IgD-negative memory B cell (primary cell): ENCODE measurements at regions not wholly inside any gene's neighbourhood (a gene's known extent, or its start where the extent isn't known, plus 50 kb on each side); places are given as distances from the start of the nearest gene placed in this dataset.

ENCODE experiments used
- H3K27ac Mint-ChIP-seq, 3 donors: one replicate each; pipeline ENCODE4 v1.8.0; 2020 to 2022; ENCODE audit warnings: mild to moderate bottlenecking in 3 of 3, mixed read lengths in 3 of 3, moderate library complexity in 1 of 3
- H3K27me3 Mint-ChIP-seq: one replicate; pipeline ENCODE4 v1.8.0; 2021; ENCODE audit warnings: mixed read lengths
- H3K36me3 Mint-ChIP-seq: one replicate; pipeline ENCODE4 v1.8.0; 2020; ENCODE audit warnings: mild to moderate bottlenecking, mixed read lengths
- H3K4me1 Mint-ChIP-seq, 3 donors: one replicate each; pipeline ENCODE4 v1.8.0; 2020 to 2022; ENCODE audit warnings: mixed read lengths in 3 of 3, mild to moderate bottlenecking in 1 of 3
- H3K4me3 Mint-ChIP-seq, 4 donors: one replicate each; pipeline ENCODE4 v1.8.0; 2020 to 2022; ENCODE audit warnings: mild to moderate bottlenecking in 4 of 4, mixed read lengths in 4 of 4, moderate library complexity in 3 of 4
- H3K9me3 Mint-ChIP-seq, 3 donors: one replicate each; pipeline ENCODE4 v1.8.0; 2020 to 2021; ENCODE audit warnings: mixed read lengths in 3 of 3, mild to moderate bottlenecking in 1 of 3

DNA sequence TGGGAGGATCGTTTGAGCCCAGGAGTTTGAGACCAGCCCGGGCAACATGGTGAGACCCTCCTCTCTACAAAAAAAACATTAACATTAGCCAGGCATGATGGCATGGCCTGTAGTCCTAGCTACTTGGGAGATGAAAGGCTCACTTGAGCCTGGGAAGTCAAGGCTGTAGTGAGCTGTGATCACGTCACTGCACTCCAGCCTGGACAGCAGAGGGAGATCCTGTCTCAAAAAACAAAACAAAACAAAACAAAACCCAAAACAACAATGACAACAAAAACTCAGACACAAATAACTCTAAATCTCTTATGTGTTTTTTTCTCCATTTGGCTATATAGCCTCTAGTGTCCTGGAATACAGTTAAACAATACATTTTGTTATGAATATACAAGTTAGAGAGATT is 127.3 kb upstream of the STK26 start:
- H3K9me3 Mint-ChIP-seq, result no peaks in the 10 kb centered on the region
- H3K4me3 Mint-ChIP-seq, result no peak overlapping the region
- no peaks in the 10 kb centered on the region for H3K36me3 Mint-ChIP-seq
- H3K27ac Mint-ChIP-seq, result no peak overlapping the region
- peaks cover 7% of the 10 kb centered on the region for H3K27me3 Mint-ChIP-seq
- H3K4me1 Mint-ChIP-seq, result peaks cover 0 to 1% (median 0%) of the 10 kb centered on the region in 3 donors

DNA sequence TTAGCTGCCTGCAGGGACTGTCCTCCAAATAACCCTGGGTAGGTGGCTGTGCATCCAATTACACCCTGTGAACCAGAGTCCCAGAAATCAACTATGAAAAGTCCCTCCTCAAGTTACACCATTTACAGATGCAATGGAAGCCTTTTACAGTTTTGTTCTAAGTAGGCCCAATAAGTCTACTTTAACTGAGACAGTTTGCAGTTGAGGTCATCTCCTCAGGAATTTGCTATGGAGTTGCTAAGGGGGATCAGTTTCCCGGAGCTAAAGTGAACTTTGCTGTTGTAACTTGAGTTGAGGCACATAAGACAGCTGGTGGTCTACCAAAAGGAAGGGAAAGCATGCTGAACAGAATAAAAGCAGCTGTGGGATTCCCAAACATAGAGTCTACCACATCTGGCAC is 121.6 kb upstream of the STK26 start:
- Mint-ChIP-seq H3K27ac (no peak overlapping the region), H3K27me3 (peaks cover 8% of the 10 kb centered on the region), H3K9me3 (peaks cover 0 to 3% (median 0%) of the 10 kb centered on the region in 3 donors), H3K4me3 (no peak overlapping the region), H3K36me3 (no peaks in the 10 kb centered on the region), H3K4me1 (no peaks in the 10 kb centered on the region)

DNA sequence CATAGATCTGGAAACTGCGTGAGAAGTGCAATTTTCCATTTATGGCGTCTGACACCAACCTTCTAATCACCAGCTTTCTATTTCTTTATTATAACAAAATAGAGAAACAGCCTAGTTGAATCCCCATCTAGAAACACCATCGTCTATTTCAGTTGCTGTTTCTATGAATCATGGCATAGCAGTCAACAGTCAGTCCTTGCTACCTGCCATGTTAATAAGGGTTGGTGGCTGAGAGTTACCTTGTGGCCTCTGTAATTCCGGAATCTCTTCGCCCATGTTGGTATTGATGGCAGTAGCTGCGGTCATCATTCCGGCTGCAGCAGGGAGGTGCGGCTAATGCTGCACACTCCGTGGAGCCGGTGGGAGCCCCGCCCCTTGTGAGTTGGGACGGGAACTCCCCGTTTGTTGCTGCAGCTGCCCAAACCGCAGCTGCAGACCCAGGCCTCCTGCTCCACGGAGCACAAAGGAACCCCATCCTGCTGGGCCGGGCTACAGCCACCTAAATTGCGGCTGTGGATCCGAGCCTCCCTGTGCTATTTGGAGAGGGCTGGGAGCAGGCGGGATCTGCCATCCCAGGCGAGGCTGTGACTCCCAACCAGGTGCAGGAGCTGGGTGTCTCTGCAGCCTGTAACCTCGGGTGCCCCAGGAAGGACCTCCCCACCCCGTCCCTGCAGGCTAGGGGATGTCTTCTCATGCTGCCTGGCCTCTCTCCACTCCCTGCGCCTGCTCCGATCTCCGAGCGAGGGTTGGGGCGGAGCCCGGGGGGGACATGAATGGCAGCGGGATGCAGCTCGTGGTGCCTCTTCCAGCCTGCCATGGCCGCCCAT is 115.4 kb upstream of the STK26 start:
- H3K36me3 Mint-ChIP-seq, result no peaks in the 10 kb centered on the region
- H3K9me3 Mint-ChIP-seq, result peaks cover 0 to 3% (median 0%) of the 10 kb centered on the region in 3 donors
- H3K27me3 Mint-ChIP-seq, result peaks cover 6% of the 10 kb centered on the region
- H3K4me1 Mint-ChIP-seq, result no peaks in the 10 kb centered on the region
- no peak overlapping the region for H3K27ac Mint-ChIP-seq
- no peak overlapping the region for H3K4me3 Mint-ChIP-seq

DNA sequence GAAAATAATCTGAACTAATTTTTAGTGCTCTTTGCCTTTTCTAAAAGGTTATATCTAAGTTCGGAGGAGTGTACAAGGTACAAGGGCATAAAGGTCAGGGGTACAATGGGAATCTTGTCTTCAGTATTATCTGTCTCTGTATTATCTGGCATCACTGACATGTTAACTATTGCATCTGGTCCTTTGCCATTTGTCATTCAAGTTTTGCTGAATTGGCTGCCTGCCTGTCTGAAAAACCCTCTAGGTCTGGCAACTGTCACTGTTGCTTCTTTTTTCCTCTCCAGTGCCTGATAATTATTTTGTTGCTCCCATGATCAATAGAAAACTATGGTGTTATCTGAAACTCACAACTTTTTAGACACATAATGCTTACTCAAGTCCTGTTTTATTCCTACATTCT is 112.5 kb upstream of the STK26 start:
- H3K4me1 Mint-ChIP-seq, result no peaks in the 10 kb centered on the region
- no peaks in the 10 kb centered on the region for H3K36me3 Mint-ChIP-seq
- no peak overlapping the region for H3K27ac Mint-ChIP-seq
- no peaks in the 10 kb centered on the region for H3K9me3 Mint-ChIP-seq
- no peak overlapping the region for H3K4me3 Mint-ChIP-seq
- peaks cover 3% of the 10 kb centered on the region for H3K27me3 Mint-ChIP-seq

DNA sequence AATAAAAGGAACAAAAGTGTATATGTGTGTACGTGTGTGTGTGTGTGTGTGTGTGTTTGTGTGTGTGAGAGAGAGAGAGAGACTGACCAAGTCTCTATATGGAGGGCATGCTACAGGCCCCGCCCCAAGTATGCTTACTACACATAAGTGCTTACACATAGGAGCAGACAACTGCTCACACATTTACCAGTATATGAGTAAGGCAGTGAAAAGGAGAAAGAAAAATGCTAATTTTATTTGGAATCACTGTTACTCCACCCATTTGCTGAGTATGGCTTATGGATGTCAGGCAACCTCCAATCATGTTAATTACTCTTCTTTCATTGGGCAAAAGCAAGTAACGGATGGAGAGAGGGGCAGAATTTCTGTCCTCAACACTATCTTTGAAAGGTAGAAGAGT is 107.6 kb upstream of the STK26 start:
- H3K4me3 Mint-ChIP-seq, result no peak overlapping the region
- no peaks in the 10 kb centered on the region for H3K36me3 Mint-ChIP-seq
- no peak overlapping the region for H3K27ac Mint-ChIP-seq

DNA sequence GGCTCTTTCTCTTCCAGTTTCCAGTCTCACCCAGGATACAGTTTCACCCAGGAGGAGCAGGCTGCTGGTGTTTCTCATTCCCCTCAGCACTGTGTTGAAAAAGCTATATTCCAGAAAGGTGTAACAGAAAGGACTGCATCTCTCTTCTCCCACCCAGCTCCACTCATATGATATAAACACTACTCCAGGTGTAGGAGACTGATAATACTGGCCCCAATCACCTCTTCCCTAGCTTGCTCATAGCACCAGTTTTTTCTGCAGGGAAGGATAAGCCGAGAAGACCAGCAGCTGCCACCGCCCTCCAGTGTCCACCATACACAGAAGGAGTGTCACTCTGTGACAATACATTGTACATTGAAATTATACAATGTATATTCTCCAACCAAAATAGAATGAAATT is 105.5 kb upstream of the STK26 start:
- Mint-ChIP-seq H3K4me3 (no peak overlapping the region), H3K9me3 (peaks cover 0 to 2% (median 0%) of the 10 kb centered on the region in 3 donors), H3K27me3 (peaks cover 24% of the 10 kb centered on the region), H3K4me1 (peaks cover 0 to 1% (median 0%) of the 10 kb centered on the region in 3 donors), H3K27ac (no peak overlapping the region), H3K36me3 (no peaks in the 10 kb centered on the region)

More for the DNA sequence above, 107.6 kb upstream of the STK26 start:
- Mint-ChIP-seq H3K27me3 (peaks cover 11% of the 10 kb centered on the region), H3K4me1 (peaks cover 0 to 1% (median 0%) of the 10 kb centered on the region in 3 donors), H3K9me3 (no peaks in the 10 kb centered on the region)

DNA sequence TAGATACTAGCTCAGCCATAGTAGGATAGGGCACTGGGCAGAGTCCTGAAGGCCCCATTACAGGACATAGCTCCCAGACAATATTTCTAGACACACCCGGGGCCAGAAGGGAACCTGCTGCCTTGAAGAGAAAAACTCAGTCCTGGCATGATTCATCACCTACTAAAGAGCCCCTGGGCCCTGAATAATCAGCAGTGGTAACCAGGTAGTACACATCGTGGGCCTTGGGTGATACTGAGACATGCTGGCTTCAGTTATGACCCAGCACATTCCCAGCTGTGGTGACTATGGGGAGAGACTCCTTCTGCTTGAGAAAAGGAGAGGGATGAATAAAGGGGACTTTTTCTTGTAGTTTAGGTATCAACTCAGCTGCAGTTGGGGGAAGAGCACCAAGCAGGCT is 104.3 kb upstream of the STK26 start:
- Mint-ChIP-seq H3K27me3 (peaks cover 25% of the 10 kb centered on the region), H3K27ac (no peak overlapping the region), H3K4me1 (peaks cover 0 to 1% (median 0%) of the 10 kb centered on the region in 3 donors), H3K4me3 (no peak overlapping the region), H3K9me3 (peaks cover 0 to 2% (median 0%) of the 10 kb centered on the region in 3 donors), H3K36me3 (no peaks in the 10 kb centered on the region)

DNA sequence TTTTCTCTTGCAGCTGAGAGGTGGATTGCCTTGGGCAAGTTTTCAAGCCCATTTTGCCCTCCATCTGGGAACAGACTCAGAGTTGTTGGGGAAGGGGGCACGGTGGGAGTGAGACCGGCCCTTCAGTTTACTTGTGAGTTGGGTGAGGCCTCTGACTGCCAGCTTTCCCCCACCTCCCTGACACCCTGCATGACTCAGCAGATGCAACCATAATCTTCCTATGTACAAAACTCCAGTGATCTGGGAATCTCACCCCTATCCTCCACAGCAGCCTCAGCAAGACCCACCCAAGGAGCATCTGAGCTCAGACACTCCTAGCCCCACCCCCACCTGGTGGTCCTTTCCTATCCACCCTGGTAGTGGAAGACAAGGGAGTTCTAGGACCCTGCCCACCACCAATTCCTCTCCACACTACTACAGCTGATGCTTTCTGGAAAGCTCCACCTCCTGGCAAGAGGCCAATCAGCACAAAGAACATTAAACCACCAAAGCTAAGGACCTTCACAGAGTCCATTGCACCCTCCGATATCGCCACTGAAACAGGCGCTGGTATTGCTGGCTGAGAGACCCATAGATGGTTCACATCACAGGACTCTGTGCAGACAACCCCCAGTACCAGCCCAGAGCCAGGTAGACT is 99.4 kb upstream of the STK26 start:
- H3K4me3 Mint-ChIP-seq, result no peak overlapping the region
- H3K27ac Mint-ChIP-seq, result no peak overlapping the region
- peaks cover 0 to 1% (median 0%) of the 10 kb centered on the region in 3 donors for H3K4me1 Mint-ChIP-seq
- peaks cover 3 to 7% (median 6%) of the 10 kb centered on the region in 3 donors for H3K9me3 Mint-ChIP-seq
- H3K27me3 Mint-ChIP-seq, result peaks cover 24% of the 10 kb centered on the region
- no peaks in the 10 kb centered on the region for H3K36me3 Mint-ChIP-seq

DNA sequence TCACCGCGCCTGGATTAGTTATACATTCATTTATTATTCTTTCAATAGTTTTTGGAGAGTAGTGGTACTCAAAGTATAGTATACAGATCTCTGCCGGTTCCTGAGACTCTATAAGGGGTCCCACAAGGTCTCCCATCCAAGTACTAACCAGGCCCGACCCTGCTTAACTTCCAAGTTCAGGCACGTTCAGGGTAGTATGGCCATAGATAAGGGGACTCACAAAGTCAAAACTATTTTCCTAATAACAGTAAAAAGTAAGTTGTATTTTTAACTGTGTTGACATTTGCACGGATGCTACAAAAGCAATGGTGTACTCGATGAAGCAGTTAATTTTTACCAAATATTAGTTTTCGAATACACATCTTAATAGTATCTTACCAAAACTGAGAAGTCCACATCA is 84.4 kb upstream of the STK26 start:
- Mint-ChIP-seq H3K27me3 (peaks cover 8% of the 10 kb centered on the region), H3K4me3 (no peak overlapping the region), H3K27ac (no peak overlapping the region), H3K36me3 (no peaks in the 10 kb centered on the region), H3K9me3 (no peaks in the 10 kb centered on the region), H3K4me1 (peaks cover 0 to 1% (median 0%) of the 10 kb centered on the region in 3 donors)

DNA sequence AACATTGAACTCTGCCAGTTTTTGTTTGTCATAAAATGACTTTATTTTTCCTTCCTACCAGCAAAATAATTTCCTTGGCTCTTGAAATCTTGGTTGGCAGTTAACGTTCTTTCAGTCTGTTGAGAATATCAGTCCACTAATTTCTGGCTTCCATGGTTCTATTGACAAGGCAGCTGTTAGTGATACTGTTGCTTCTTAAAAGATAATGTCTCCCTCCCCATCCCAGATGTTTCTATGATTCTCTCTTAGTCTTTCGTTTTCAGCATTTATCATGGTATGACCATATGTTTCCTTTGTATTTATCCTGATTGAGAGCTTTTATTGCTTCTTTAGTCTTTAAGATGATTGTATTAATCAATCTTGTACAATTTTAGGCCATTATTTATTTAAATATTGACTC is 81.1 kb upstream of the STK26 start:
- H3K27ac Mint-ChIP-seq, result no peak overlapping the region
- H3K9me3 Mint-ChIP-seq, result no peaks in the 10 kb centered on the region
- no peaks in the 10 kb centered on the region for H3K4me1 Mint-ChIP-seq
- H3K36me3 Mint-ChIP-seq, result no peaks in the 10 kb centered on the region
- no peak overlapping the region for H3K4me3 Mint-ChIP-seq
- peaks cover 10% of the 10 kb centered on the region for H3K27me3 Mint-ChIP-seq

DNA sequence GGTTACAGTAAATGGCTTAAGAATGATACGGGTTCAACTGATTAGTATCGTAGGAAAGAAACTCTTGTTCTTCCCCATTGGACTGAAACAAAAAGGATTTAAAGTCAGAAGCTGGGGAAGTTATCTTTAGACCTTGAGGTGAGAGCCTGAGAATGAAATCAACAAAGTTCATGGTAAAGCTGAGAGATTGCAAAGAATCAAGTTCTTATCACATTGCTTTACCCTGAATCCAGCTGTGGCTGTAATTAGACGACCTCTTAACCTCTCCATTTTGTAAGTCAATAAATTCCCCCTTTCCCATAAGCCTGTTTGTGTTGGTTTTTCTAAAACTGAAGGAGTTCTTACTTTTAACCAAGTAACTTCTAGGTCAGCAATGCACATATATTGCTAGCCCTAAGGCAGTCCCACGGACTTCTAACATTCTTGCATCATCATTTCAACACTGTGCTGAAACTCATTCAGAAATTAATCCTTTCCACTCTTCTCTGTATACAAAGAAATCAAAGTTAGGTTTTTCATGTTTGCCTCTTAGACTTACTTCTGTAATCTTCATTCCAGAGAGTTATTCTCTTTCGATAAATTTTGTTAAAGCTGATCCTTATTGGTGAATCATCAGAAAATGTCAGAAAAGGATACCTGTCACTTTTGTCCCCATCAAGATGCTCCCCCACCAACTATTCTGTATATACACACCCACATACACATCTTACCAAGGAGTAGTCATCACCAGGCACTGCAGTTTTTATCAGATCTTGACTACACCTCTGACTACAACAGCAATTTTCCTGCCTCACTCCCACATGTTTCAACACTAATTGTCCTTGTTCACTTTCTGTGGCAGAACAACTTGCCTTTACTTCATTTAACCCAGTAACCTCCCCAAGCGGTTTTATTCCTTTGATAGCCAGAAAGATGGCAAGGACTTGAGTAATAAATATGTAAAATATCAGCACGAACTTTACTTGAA is 77.9 kb upstream of the STK26 start:
- Mint-ChIP-seq H3K4me1 (no peaks in the 10 kb centered on the region), H3K9me3 (no peaks in the 10 kb centered on the region), H3K4me3 (no peak overlapping the region), H3K27ac (no peak overlapping the region), H3K27me3 (peaks cover 4% of the 10 kb centered on the region), H3K36me3 (no peaks in the 10 kb centered on the region)

DNA sequence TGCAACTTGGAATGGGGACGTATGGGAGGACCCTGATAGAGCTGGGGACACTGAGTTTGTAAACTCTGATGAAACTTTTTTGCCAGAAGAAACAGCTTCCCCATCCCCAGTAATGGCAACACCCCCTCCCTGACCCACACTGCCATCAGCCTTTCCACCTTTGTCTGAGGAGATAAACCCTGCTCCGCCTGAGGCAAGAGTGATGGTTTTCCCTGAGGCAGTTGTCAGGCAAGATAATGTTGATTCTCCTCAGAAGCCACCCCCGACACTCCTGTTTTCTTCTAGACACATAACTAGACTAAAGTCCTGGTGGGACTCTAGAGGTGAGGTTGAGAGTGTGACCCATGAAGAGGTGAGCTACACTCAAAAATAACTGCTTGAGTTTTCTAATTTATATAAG is 71.9 kb upstream of the STK26 start:
- no peaks in the 10 kb centered on the region for H3K9me3 Mint-ChIP-seq
- H3K4me3 Mint-ChIP-seq, result no peak overlapping the region
- no peaks in the 10 kb centered on the region for H3K36me3 Mint-ChIP-seq
- no peaks in the 10 kb centered on the region for H3K4me1 Mint-ChIP-seq
- peaks cover 12% of the 10 kb centered on the region for H3K27me3 Mint-ChIP-seq
- no peak overlapping the region for H3K27ac Mint-ChIP-seq

DNA sequence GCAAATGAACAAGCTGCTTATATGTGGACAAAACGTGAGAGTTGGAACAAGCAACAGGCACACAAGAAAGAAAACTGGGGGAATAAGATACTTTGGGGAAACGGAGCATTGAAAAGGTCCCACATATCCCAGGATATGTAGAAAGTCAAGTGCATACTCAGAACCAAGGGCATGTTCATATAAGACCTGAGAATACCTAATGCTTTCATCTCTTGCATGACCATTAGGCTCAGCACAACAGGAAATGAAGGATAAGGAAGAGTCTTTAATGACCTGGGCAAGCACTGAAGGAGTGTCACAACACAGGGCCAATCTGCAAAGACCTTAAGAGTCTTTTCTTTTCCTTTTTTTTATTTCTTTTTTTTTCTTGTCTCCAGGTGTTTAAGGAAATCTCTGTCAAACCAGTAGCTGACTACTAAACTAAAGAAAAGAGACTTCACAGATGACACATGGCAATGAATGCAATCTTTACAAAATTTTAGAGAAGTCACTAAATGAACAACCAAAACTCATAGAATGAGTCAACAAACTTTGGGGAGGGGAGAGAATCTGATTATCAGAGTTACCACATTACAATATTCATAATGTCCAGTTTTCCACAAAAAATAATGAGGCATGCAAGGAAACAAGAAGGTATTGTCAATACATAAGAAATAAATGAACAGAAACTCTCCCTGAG is 67.9 kb upstream of the STK26 start:
- H3K9me3 Mint-ChIP-seq, result no peaks in the 10 kb centered on the region

DNA sequence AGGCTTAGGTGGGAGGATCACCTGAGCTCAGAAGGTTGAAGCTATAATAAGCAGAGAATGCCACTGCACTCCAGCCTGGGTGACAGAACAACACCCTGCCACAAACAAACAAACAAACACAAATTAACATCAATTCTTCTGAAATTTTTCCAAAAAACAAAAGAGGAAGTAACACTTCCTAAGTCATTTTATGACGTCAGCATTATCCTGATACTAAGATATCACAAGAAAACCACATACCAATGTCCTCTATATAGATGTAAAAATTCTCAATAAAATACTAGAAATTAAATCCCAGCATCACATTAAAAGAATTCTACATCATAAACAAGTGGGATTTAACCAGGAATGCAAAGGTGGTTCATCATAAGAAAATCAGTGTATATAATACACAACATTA is 64.4 kb upstream of the STK26 start:
- Mint-ChIP-seq H3K4me1 (no peaks in the 10 kb centered on the region), H3K36me3 (no peaks in the 10 kb centered on the region), H3K27me3 (peaks cover 11% of the 10 kb centered on the region), H3K27ac (no peak overlapping the region), H3K9me3 (peaks cover 0 to 5% (median 5%) of the 10 kb centered on the region in 3 donors), H3K4me3 (no peak overlapping the region)

More for the DNA sequence above, 67.9 kb upstream of the STK26 start:
- no peaks in the 10 kb centered on the region for H3K4me1 Mint-ChIP-seq
- H3K36me3 Mint-ChIP-seq, result no peaks in the 10 kb centered on the region
- peaks cover 12% of the 10 kb centered on the region for H3K27me3 Mint-ChIP-seq
- no peak overlapping the region for H3K4me3 Mint-ChIP-seq
- H3K27ac Mint-ChIP-seq, result no peak overlapping the region
